Forelimb muscle (tissue), 1 donor: ENCODE measurements at regions not wholly inside any gene's neighbourhood (a gene's known extent, or its start where the extent isn't known, plus 50 kb on each side); places are given as distances from the start of the nearest gene placed in this dataset.
A peak's percentile ranks its signal among the peaks of the same experiment; 100 is the strongest.

Source experiments
- DNase-seq: peaks from one replicate; pipeline ENCODE4 v3.0.0-alpha.2; 2013; ENCODE audit warnings: low read depth

DNA sequence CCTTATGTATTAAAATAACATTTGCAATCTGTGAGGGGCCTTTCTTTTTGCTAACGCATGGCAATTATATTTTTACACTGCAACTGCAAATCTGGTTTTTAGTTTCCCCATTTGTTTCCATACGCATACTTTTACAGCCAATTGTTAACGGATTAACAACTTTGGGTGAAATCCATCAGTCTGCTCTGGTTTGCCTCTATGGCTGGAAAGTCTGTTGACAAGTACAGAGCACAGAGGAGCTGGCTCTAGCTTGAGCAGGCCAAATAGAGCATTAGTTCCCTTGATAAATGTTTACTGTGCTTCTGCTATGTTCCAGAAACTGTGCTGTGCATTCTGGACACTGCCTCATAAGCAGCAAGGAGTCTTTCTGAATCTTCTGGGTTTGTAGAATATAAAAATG is 400.4 kb upstream of the KIF2A start:
- no peak for DNase-seq

DNA sequence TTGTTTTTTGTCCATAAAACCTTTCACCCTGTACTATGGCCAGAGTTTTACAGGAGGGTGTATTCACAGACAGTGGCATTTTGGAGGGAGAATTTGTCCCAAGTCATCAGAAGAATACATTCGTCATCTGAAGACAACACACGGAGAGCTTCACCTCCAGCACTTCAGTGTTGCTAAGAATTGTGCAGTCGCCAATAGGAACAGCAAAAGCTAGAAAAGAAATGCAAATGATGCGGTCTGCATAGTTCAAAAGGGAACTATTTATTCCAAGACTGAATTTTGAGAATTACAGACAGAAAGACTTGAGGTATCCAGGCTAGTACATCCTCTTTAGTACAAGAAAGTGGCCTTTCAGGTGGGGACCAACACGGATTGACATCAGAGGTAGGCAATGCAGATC is 399.2 kb upstream of the KIF2A start:
- DNase-seq, result no peak

DNA sequence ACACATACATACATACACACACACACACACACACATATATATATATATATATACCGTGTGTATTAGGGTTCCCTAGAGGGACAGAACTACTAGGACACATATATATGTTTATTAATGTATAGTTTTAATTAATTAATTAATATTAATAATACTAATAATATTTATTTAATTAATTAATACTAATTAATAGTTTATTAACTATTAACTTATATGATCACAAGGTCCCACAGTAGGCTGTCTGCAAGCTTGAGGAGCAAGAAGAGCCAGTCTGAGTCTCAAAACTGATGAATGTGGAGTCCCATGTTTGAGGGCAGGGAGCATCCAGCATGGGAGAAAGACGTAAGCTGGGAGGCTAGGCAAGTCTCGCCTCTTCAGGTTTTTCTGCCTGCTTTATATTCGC is 398.0 kb upstream of the KIF2A start:
- no peak for DNase-seq

DNA sequence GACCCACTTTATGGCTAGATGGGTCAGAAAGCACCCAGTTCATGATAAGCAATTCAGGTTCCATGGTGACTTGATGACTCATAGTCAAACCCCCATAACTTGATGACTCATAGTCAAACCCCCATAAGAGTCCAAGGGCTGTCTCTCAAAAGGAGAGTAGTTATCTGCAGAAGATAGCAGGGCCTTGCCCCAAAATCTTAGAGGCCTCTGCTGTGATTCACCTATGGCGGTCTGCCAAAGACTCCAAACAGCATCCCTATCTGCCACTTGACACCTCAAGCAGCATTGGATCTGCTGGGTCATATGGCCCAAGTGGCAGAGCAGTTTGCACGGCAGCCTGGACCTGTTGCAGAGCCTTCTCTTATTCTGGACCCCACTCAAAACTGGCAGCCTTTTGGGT is 395.2 kb upstream of the KIF2A start:
- DNase-seq, result no peak

DNA sequence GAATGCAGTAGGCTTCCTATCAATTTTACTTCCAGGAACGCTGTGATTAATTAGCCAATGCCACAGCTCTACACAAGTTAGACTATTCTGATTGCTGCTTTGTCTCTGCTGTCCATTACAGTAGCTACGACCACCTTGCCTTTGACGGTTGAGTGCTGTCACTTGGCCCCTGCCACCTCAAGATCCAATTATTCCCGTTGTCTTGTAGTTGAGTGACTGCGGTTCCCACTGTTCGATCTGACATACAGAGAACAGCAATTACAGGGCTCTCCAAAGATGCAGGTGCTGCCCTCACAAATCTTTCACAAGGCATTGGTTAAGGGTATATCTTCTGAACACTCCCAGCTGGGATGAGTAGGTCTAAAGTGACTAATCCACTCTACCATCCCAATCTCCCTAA is 393.4 kb upstream of the KIF2A start:
- no peak for DNase-seq

DNA sequence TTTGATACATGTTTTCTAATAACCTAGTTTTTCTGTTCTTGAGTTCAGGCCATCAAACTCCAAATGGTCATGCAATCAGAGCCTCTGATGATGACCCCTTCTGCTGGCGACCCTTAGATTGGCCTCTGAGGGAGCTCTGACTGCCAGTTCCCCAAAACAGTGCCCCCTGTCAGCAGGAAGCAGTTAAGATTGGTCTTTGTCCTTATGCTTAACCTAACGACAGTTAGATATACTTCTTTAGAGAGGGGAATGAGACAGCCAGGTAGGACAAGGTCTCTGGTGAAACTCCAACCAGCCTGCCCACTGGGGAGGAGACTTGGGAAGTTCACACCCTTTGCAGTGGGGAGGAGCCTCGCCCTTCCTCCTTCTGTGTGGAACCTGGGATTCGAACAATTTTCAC is 390.4 kb upstream of the KIF2A start:
- no peak for DNase-seq

DNA sequence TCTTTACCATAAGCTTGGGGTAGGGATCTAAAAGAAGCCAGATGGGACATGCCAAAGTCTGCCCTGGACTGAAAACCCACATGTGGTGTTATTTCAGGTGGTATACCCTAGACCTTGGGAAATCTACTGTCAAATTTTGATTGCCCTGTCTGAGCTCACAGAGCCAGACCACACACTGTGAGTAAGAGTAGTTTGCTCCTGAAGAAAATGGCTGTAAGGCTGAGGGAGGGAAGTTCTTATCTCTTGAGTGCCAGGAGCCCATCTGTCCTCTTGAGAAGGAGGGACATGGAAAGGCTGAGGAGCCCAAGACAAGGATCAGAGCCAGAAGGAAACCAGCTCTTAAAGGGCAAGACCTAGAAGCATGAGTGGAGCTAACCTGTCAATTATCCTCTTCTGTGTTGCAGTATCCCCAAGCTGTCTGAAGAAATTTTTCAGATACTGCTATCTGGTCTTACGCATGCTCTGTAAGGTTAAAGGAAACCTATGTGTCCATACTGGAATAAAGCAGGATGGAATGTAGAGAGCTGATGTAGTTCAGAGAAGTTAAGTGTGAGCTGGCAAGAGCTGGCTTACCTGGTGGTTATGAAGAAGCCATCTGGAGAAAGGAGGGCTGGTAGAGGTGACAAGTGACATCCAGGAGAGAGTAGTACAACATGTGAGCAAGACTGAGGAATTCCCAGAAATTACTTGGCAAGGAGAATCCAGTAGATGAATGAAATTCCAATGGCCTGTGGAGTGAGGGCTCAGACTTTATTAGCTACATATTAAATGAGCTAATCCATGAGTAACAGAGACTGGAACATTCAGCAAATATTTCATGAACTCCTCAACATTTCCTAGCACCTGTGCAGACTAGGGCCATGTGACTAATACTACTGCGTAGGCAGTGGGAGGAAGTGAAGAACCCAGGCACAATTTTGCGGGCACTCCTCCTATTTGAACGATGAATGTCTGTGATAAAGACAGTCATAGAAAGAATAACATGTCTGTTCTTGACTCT is 389.1 kb upstream of the KIF2A start:
- no peak for DNase-seq

DNA sequence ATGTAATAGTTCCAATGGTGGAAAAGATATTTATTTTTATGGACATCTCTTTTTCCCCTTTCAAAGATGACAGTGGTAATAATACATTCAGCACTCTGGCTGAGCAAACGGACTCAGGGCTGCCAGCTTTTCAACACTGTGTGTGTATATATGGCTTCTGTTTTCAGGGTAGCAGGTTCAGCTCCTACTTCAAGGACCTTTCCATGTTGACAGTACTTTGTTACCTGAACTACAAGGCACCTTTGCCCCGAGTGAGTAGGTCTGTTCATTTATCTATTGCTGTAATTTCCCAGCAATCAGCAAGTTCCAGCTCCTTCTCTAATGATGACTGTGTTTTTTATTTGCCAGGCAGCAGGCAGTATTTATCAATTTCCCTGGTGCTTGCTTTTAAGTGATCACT is 387.4 kb upstream of the KIF2A start:
- DNase-seq, result no peak

DNA sequence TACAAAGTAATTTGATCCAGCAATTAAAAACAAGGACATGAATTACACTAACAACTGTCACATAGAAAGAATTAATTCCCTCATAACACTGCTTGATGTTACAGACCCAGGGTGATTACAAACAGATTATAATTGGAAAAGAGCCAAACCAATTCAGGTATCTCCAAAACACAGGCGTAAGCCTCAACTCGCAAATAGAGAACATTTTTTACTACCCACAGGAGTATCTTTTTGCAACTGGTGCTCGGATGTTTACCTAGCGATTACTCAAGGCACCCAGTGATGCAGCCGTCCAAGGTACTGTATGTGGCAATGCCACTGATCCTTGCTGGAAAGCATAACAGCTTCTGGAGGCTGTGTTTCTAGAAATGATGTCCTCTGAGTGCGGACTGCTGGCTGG is 386.1 kb upstream of the KIF2A start:
- DNase-seq, result no peak

DNA sequence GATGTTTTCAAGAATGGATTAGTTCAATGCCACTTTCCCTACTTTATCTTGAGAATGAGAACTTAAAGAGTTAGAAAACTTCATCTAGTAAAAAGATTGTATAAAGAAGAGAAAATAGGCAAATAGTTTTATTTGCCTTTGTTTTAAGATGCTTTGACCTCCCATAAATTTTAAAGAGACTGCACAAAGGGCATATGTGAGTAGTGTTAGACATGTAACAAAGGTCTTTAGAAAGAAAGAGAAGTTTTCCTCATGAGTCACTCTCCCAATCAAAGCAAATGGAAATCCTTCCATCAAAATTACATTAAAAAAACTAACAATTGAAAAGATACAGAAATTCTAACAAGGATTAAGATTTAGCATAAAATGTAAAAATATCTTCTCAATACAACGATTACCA is 381.8 kb upstream of the KIF2A start:
- DNase-seq, result no peak

DNA sequence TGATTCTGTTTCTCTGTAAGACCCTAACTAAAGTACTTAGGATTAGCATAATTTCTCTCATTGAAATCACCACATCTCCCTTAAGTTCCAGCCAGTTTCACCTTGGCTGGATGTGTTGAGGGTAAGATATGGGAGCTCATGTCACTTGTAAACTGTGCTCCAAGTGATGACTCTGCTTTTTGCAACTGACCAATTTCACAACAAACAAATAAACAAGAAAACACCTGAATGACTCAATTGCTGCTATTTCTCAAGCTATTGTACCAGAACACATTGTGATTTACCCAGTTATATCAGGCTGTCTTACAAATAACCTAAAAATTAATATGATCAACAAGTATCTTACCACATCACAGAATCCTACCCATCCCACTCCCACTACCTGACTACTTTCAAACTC is 379.1 kb upstream of the KIF2A start:
- DNase-seq, result no peak

DNA sequence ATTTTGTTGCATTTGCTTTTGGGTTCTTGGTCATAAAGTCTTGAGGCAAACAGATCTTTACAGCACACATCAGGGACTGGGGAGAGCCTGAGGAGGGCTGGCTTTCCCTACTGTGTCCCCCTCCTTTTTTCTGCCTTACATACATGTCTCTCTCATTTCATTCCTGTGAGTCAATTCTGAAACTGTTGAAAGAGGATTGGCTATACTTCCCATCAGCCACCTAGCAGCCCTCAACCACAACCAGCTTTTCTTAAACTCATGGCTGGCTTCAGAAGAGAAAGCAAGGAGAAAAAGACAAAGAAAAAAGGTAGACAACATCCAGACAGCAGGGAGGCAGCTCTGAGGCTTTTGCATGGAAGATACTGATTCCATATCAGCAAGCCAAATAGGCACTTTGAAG is 374.8 kb upstream of the KIF2A start:
- no peak for DNase-seq

DNA sequence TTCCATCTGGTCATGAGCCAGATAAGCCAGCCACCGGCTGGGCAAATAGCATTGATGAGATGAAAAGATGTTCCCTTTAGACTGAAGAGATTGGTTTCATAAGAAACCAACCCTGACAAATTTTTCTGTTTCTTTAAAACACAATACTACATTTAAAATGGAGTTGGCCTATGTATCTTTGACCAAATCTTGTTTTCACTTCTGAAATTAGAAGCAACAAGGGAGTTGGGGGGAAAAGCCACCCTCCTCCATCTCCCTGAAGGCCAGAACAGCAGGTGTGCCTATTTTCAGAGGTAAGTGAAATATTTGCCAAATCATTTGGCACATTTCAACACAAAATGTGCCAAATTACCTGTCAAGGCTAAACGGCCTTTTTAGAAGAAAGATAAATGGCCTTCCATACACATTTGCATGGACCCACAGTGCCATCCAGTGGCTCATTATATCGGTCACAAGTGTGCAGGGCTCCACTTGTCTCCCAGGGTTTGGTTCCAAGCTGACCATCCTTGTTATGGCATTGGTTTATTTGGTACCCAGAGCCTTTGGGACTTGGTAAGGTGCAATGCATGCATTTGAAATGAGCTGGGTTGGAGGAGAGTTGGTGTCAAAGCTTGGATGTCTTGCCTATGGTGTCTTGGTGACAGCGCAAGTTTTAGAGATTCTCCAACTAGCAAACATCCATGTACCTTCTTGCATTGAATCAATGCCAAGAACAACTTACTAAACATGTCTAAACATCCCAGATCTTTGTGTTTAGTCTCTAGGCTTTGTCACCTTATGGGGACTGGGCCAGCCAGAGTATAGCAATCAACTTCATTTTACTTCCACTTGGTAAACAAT is 372.0 kb upstream of the KIF2A start:
- DNase-seq, result peak; percentile 1

DNA sequence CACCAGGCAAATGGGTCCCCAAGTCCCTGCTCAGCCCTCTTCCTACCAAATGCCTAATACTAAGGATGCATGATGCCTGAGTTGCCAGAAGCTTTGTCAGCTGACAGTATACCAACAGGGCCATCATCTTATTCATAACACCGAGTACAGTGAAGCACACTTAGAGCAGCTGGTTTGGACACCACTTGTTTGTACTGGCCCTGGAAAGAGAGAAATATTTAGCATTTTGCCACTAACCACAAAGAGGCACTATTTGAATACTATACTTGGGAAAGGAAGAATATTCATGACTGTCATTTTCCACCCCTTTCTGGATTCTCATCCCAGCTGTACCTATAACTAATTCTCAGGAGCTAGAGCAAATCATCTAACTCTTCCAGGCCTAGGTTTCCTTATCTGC is 364.4 kb upstream of the KIF2A start:
- DNase-seq, result no peak

DNA sequence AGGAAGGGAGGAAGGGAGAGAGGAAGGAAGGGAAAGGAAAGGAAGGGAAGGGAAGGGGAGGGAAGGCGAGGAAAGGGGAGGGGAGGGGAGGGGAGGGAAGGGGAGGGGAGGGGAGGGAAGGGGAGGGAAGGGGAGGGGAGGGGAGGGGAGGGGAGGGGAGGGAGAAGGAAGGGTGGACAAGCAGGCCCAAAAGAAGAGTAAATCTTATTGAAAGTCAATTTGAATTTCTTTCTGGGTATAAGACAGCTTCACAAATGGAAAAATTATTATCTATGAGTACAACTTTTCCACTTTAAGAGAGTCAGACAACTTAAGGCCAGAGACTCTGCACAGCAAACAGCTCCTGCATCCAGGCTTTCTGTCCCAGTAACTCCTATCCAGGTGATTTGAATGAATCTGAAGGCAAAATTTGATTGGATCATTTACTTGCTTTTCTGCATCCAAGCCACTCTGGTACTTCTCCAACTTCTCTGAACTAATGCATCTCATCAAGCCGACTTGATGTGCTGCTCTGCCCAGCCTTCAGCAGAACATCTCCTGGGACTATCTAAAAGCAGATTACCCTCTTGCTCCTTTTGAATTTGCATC is 363.4 kb upstream of the KIF2A start:
- no peak for DNase-seq

DNA sequence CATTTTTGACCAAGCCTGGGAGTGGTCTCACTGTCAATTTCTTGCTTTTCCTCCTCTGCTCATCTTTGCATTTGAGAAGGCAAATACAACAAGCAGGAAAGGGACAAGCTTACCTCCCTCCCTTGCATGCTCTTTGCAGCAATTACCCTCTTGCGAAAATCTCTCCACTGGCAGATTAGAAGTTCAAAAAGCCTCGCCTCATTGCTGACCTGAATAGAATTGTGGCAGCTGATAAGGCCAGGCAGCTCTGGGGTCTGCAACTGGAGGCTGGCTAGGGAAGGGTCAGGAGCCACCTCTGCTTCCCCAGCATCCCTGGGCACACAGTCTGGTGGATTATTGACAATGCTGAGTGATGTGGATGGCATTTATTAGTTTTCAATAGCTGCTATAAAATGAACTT is 362.3 kb upstream of the KIF2A start:
- no peak for DNase-seq

DNA sequence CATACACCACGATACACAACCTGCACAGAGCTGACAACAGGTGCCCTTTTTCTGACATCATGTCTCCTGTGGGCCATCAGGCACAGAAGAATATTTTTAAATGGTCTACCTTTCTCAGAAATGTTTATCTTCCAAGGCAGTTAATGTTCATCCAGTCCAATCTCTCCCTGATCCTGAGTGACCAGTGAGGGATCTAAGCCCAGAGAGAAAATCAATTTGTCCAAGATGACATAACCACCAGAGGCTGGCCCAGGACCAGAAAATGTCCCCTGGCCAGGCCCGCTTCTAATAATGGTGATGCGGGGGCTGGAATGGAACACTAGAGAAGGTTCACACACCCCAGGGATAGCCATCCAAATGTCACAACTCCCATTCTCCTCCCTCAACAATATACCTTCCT is 357.9 kb upstream of the KIF2A start:
- no peak for DNase-seq

DNA sequence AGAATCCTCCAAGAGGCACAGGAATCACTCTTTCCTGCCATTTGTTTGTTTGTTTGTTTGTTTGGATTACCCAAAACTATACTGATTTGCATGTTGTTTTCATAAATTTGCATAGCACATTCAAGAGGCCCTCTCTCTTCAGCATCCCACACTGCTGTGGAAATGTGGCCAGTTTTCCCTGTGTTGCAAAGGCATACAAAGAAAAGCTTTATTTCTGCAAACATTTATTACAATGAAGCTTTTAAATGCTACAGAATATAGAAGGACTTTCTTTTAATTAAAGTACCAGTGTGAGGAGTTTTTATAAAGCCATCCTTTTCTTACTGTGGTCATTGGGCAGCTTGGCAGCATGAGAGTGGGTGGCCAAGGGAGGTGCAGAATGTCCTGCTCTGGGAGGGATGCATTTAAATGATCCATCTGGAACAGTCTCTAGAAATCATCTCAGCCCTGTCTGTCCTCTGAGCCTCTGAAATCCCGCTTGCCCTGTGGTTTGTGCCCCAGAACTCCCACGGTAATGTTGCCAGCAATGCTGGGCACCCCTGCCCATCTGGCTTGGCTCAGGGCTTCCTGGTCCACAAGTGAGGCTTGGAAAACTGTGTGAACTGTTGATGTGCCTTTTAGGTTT is 356.8 kb upstream of the KIF2A start:
- DNase-seq, result no peak

DNA sequence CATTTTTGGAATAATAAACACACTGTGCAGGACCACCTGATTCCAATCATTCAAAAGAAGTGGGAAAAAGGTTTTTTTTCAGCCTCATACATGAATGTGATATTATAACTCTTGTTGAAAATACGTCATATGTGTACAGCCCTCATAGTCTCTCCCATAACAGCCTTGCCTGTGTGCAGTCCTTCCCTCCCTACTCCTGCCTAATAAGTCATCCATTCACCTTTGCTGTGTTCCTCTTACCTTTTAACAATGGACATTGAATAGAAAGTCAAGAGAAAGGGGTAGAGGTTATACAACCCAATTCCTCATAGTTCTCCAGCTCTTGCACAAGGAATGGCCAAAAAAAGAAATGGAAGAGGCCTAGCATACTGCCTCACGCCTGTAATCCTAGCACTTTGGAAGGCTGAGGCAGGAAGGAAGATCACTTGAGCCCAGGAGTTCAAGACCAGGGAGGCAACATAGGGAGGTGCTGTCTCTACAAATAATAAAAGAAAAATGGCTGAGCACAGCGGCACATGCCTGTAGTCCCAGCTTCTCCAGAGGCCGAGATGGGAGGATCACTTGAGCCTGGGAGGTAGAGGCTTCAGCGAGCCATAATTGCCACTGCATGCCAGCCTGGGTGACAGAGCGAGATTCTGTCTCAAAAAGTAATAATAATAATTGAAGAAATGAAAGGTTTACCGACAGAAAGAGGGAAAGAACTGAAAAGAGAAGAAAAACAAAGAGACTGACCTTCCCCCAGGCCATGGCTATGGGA is 356.1 kb upstream of the KIF2A start:
- DNase-seq, result no peak

DNA sequence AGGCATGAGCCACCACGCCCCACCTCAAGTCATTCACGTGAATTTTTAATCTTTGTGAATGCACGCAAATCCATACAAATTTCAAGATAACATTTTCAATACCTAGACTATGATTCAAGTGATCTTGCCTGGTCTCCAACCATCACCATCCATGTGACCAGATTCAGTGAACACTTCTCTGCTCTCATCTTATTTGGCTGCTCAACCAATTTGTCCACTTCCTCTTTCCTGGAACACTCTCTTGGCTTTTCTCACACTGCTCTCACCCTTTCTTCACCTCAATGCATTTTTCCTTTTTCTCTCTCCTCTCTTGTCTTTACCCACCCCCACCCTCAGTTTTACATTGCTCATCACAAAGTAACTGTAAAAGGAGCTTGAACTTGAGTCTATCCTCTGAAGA is 354.7 kb upstream of the KIF2A start:
- DNase-seq, result no peak

DNA sequence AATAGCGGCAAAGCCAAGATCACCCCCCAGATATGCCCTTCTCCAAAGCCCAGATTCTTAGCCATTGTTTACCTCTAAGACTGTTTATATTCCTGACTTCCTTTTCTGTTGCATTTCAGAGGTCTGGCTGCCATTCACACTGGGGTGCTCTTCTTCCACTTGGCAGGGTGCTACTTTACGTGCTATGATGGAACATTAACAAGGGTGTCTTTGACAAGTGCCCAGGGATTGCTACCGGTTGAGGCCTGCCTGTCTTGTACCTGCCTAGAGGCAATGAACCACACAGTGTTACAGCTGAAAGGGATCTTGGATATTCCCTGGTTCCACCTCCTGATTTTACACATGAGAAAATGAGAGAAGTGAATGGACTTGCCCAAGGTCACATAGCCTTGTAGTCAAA is 352.1 kb upstream of the KIF2A start:
- no peak for DNase-seq
